Left lung (tissue), 4 donors: ENCODE measurements at regions not wholly inside any gene's neighbourhood (a gene's known extent, or its start where the extent isn't known, plus 50 kb on each side); places are given as distances from the start of the nearest gene placed in this dataset.

Experiments
- ATAC-seq: fragments of 200-7000 bp; cut with Tn5 transposase; one replicate; pipeline ENCODE4 v1.9.1; 2020; ENCODE audit warnings: moderate library complexity
- DNase-seq, 4 donors: peaks; one replicate each; pipeline ENCODE4 v3.0.0-alpha.2; 2013 to 2020
- H3K27ac ChIP-seq, 2 donors: fragments of 200-600 bp; sonication (generic) in 1 of 2; one replicate each; pipeline versions ENCODE4 v1.5.0 to v1.8.0; 2020 to 2021
- H3K27me3 ChIP-seq, 2 donors: fragments of 200-600 bp; sonication (generic) in 1 of 2; one replicate each; pipeline versions ENCODE4 v1.5.0 to v1.8.0; 2020 to 2021
- H3K36me3 ChIP-seq, 2 donors: fragments of 200-600 bp; sonication (generic) in 1 of 2; one replicate each; pipeline versions ENCODE4 v1.5.0 to v1.8.0; 2020 to 2021
- H3K4me1 ChIP-seq, 2 donors: fragments of 200-600 bp; one replicate each; pipeline ENCODE4 v1.8.0; 2021
- H3K4me3 ChIP-seq, 2 donors: fragments of 200-600 bp; sonication (generic) in 1 of 2; one replicate each; pipeline versions ENCODE4 v1.5.0 to v1.8.0; 2020 to 2021; ENCODE audit warnings: mild to moderate bottlenecking in 1 of 2
- H3K9me3 ChIP-seq, 2 donors: fragments of 200-600 bp; sonication (generic) in 1 of 2; one replicate each; pipeline versions ENCODE4 v1.5.0 to v1.8.0; 2020 to 2021
- CTCF ChIP-seq, 2 donors: fragments of 200-600 bp; sonication (generic) in 1 of 2; IDR thresholded peaks; one replicate each; pipeline versions ENCODE4 v1.5.0 to v1.8.0; 2021; ENCODE audit warnings: antibody characterized with exemption in 2 of 2
- intact Hi-C, 2 donors: fragments of 100-400 bp; cut with DNase I; formaldehyde crosslinking; loops; one replicate each; pipeline versions ENCODE4 v1.11.2 to v1.14.2; 2022
- donor health status: DM: no; HTN: yes; CAD: no.
- donor health status: DM: no; HTN: no; CAD: no.

GRCh38 chr12:24222968-24223367 lies 273.5 kb upstream of the SOX5 start:
- DNase-seq, result no peak
- H3K9me3 ChIP-seq, result no peaks in the 10 kb centered on the region
- peaks cover 9 to 10% of the 10 kb centered on the region in 2 donors for H3K4me1 ChIP-seq
- H3K27ac ChIP-seq, result peak overlapping the region in 1 of 2 donors; percentile 18
- H3K4me3 ChIP-seq, result no peak overlapping the region
- no peaks in the 10 kb centered on the region for H3K27me3 ChIP-seq
- no peak for ATAC-seq
- intact Hi-C loops, result no loop called here
- H3K36me3 ChIP-seq, result no peaks in the 10 kb centered on the region
- no peak for TF ChIP-seq CTCF (IDR thresholded peaks at IDR 0.05)

- no peaks in the 10 kb centered on the region for H3K36me3 ChIP-seq
- no peak overlapping the region for H3K4me3 ChIP-seq
- no peaks in the 10 kb centered on the region for H3K27me3 ChIP-seq
- H3K9me3 ChIP-seq, result no peaks in the 10 kb centered on the region
- intact Hi-C loops, result no loop called here
- no peaks in the 10 kb centered on the region for H3K4me1 ChIP-seq
- no peak for TF ChIP-seq CTCF (IDR thresholded peaks at IDR 0.05)
- no peak overlapping the region for H3K27ac ChIP-seq
- ATAC-seq (no peak), DNase-seq (no peak)
Measured at GRCh38 chr12:24212496-24212895, 263.0 kb upstream of the SOX5 start.

DNA sequence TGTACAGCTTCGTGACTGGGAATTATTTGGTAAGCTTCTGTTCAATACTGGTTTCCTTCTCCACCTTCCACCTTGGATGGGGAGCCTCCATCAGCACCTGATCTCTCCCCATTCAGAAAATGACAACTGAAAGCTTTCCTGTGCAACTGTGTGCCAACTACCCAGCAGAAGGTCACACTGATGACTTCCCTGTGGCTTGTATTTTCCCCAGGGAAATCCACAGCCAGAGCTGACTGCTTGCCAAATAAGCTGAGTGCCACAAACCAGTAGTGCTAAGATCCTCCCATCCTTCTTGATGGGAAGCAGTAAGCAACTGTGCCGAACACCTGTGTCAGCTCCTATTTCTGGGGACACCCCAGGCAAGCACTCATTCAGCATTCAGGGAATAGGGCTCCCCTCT lies 257.2 kb upstream of the SOX5 start:
- TF ChIP-seq CTCF (IDR thresholded peaks at IDR 0.05), result no peak
- no peak overlapping the region for H3K27ac ChIP-seq
- H3K27me3 ChIP-seq, result no peaks in the 10 kb centered on the region
- no peaks in the 10 kb centered on the region for H3K9me3 ChIP-seq
- intact Hi-C loops, result no loop called here
- ATAC-seq (no peak), DNase-seq (no peak)
- H3K4me3 ChIP-seq, result no peak overlapping the region
- H3K36me3 ChIP-seq, result no peaks in the 10 kb centered on the region
- no peaks in the 10 kb centered on the region for H3K4me1 ChIP-seq

- no peaks in the 10 kb centered on the region for H3K9me3 ChIP-seq
- H3K27ac ChIP-seq, result no peak overlapping the region
- no peaks in the 10 kb centered on the region for H3K36me3 ChIP-seq
- ATAC-seq, result no peak
- no peak overlapping the region for H3K4me3 ChIP-seq
- no peaks in the 10 kb centered on the region for H3K4me1 ChIP-seq
- no peak for DNase-seq
- TF ChIP-seq CTCF (IDR thresholded peaks at IDR 0.05), result no peak
- intact Hi-C loops, result no loop called here
- no peaks in the 10 kb centered on the region for H3K27me3 ChIP-seq
Measured at GRCh38 chr12:24201258-24201970, 251.9 kb upstream of the SOX5 start.

DNA sequence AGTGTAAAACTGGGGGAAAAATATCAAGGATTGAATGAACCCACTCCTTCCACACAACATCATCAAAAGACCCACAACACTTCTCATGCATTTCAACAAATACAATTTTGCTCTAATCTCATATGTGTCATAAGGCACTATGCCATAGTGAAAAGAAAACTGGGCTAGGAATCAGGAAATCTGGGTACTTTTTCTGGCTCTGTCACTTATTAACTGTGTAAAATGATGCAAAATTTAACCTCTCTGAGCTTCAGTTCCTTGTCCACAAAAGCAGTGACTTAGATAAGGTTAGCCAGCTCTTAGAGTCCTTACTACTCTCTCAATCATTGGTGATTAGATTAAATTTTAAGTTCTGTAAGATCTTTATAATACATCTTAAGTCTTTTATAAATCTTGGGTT lies 250.5 kb upstream of the SOX5 start:
- Histone ChIP-seq H3K4me3 (no peak overlapping the region), H3K36me3 (no peaks in the 10 kb centered on the region), H3K4me1 (no peaks in the 10 kb centered on the region), H3K9me3 (no peaks in the 10 kb centered on the region), H3K27me3 (no peaks in the 10 kb centered on the region), H3K27ac (no peak overlapping the region)
- TF ChIP-seq CTCF (IDR thresholded peaks at IDR 0.05), result no peak
- DNase-seq (no peak), ATAC-seq (no peak)
- intact Hi-C loops, result no loop called here
